ENCODE measurements at regions not wholly inside any gene's neighbourhood (a gene's known extent, or its start where the extent isn't known, plus 50 kb on each side); places are given as distances from the start of the nearest gene placed in this dataset.
"Not testable (repeated sequence)": the region's sequence is repeated elsewhere in the genome, so short reads cannot be mapped to it uniquely, and the experiment has no call there.

- TF ChIP-seq CTCF (conservative IDR thresholded peaks at IDR 0.05; ENCODE audit: low read depth, low read length): peak; percentile 55
- not testable (repeated sequence) for H2AFZ ChIP-seq (ENCODE audit: low read depth); H3K36me3 ChIP-seq (ENCODE audit: insufficient read depth); H3K9ac ChIP-seq; H3K79me2 ChIP-seq (ENCODE audit: insufficient read depth, low read depth); H3K4me3 ChIP-seq (IDR thresholded peaks at IDR 0.05; ENCODE audit: insufficient read depth, low read depth, low read length); H3K27me3 ChIP-seq (ENCODE audit: insufficient read depth, low read depth); H4K20me1 ChIP-seq (ENCODE audit: insufficient read depth)
- peak overlapping the region; percentile 44; the same call in 1 of the 2 replicates for H3K4me2 ChIP-seq
- peak overlapping the region; percentile 24; the same call in 1 of the 2 replicates for H3K27ac ChIP-seq
- peaks cover 18% of the 10 kb centered on the region for H3K4me1 ChIP-seq (ENCODE audit: low read depth, poor library complexity, severe bottlenecking)
Measured at GRCh38 chr1:145513017-145513416, 87.6 kb upstream of the NBPF20 start.

DNA sequence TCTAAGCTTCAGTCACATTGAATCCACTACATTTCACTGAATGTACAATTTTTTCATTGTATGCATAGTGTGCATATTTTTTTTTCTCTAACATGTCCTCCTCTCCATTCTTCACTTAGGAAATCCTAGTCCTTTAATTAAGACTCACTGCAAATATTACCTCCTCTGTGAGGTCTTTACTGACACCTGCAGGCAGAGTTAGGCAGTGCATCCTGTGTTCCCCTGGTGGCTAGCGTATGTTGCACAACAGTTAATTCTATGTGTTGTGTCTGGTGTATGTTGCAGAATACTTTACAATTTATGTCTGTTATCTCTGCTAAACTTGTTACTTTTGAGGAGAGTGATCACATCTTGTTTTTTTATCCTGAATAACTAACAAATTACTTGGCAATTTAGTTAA lies 82.7 kb upstream of the NBPF20 start:
- not testable (repeated sequence) for H4K20me1 ChIP-seq (ENCODE audit: insufficient read depth); H3K9ac ChIP-seq; H3K4me3 ChIP-seq (IDR thresholded peaks at IDR 0.05; ENCODE audit: insufficient read depth, low read depth, low read length); H3K27ac ChIP-seq; H2AFZ ChIP-seq (ENCODE audit: low read depth); H3K4me2 ChIP-seq; H3K27me3 ChIP-seq (ENCODE audit: insufficient read depth, low read depth); H3K36me3 ChIP-seq (ENCODE audit: insufficient read depth); H3K79me2 ChIP-seq (ENCODE audit: insufficient read depth, low read depth)
- peaks cover 12% of the 10 kb centered on the region for H3K4me1 ChIP-seq (ENCODE audit: low read depth, poor library complexity, severe bottlenecking)

DNA sequence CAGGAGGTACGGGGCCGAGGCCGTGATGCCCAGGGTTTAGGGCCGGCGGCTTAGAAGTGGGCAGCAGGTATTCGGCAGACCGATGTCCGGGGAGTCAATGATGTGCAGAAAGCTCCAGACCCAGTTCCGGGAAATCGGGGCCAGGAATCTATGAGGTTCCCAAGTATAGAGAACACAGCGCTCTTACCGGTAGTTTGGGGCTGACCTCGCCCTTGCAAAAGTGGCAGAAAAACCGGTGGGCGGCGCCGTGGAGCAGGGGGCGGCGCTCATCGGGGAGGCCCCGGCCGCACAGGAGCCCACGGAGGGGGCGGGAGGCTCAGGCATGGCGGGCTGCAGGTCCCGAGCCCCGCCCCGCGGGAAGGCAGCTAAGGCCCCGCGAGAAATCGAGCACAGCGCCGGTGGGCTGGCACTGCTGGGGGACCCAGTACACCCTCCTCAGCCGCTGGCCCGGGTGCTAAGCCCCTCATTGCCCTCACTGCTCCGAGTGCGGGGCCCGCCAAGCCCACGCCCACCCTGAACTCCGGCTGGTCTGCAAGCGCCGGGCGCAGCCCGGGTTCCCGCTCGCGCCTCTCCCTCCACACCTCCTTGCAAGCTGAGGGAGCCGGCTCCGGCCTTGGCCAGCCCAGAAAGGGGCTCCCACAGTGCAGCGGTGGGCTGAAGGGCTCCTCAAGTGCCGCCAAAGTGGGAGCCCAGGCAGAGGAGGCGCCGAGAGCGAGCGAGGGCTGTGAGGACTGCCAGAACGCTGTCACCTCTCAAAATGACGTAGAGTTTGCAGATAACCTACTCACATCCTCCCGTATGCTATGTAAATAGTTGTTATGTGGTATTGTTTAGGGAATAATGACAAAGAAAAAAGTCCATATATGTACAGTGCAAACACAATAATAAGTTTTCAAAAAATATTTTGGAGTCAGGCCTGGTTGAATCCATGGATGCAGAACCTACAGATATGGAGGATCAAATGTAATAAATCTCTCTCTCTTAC lies 80.6 kb upstream of the NBPF20 start:
- H2AFZ ChIP-seq (ENCODE audit: low read depth); H3K9ac ChIP-seq; H3K36me3 ChIP-seq (ENCODE audit: insufficient read depth); H3K79me2 ChIP-seq (ENCODE audit: insufficient read depth, low read depth); H3K4me3 ChIP-seq (IDR thresholded peaks at IDR 0.05; ENCODE audit: insufficient read depth, low read depth, low read length); H4K20me1 ChIP-seq (ENCODE audit: insufficient read depth); H3K27ac ChIP-seq; H3K27me3 ChIP-seq (ENCODE audit: insufficient read depth, low read depth); H3K4me2 ChIP-seq; H3K4me1 ChIP-seq (ENCODE audit: low read depth, poor library complexity, severe bottlenecking): not testable (repeated sequence)

DNA sequence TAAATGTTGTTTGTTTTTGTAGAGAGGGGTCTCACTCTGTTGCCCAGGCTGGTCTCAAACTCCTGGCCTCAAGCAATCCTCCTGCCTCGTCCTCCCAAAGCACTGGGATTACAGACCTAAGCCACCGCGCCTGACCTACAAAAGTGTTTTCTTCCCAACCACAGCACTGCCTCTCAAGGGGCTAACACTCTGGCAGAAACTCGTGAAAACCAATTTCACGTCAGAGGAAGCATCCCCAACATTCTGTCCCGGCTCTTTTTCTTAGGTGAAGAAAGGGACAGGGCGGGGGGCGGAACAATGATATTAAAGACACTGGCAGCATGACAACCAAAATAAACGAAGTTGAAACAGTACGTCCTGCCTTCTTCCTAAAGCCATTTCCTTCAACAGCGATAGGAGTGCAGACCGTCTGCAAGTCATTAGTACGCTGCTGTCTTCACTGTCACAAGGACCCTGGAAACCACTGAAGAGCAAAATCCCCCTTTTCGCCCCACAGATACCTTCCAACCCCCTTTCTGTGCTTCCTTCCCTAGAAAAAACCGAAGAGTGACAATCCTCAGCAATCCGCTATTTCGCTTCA lies 79.5 kb upstream of the NBPF20 start:
- not testable (repeated sequence) for H3K4me2 ChIP-seq; H3K4me1 ChIP-seq (ENCODE audit: low read depth, poor library complexity, severe bottlenecking); H3K36me3 ChIP-seq (ENCODE audit: insufficient read depth); H3K4me3 ChIP-seq (IDR thresholded peaks at IDR 0.05; ENCODE audit: insufficient read depth, low read depth, low read length); H3K27ac ChIP-seq; H3K9ac ChIP-seq; H3K79me2 ChIP-seq (ENCODE audit: insufficient read depth, low read depth); H2AFZ ChIP-seq (ENCODE audit: low read depth); H4K20me1 ChIP-seq (ENCODE audit: insufficient read depth); H3K27me3 ChIP-seq (ENCODE audit: insufficient read depth, low read depth)

DNA sequence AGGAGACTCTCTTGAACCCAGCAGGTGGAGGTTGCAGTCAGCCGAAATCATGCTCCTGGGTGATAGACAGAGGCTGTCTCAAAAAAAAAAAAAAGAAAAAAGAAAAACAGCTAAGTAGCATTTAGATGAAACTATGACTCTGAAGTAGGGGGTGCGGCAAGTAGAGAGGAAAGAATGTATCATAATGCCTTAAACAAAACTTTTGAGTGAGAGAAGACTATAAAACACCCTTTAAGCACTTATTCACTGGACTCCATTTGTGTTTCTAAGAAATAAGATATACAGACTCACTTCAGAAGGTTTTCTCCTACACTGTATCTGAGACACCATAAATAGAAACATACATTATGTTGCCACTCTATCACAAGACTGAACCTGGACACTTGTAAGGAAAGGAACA lies 78.9 kb upstream of the NBPF20 start:
- not testable (repeated sequence) for H3K79me2 ChIP-seq (ENCODE audit: insufficient read depth, low read depth); H3K9ac ChIP-seq; H3K4me3 ChIP-seq (IDR thresholded peaks at IDR 0.05; ENCODE audit: insufficient read depth, low read depth, low read length); H3K4me1 ChIP-seq (ENCODE audit: low read depth, poor library complexity, severe bottlenecking); H3K4me2 ChIP-seq; H3K27me3 ChIP-seq (ENCODE audit: insufficient read depth, low read depth); H2AFZ ChIP-seq (ENCODE audit: low read depth); H3K36me3 ChIP-seq (ENCODE audit: insufficient read depth); H3K27ac ChIP-seq; H4K20me1 ChIP-seq (ENCODE audit: insufficient read depth)

DNA sequence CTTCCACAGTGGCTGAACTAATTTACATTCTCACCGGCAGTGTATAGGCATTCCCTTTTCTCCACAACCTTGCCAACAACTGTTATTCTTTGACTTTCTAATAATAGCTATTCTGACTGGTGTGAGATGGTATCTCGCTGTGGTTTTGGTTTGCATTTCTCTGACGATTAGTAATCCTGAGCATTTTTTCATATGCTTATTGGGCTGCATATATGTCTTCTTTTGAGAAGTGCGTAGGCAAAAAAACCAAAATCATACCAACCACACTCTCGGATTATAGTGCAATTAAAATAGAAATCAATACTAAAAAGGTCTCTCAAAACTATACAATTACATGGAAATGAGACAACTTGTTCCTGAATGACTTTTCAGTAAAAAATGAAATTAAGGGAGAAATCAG lies 74.8 kb upstream of the NBPF20 start:
- H3K4me2 ChIP-seq; H3K79me2 ChIP-seq (ENCODE audit: insufficient read depth, low read depth); H3K27me3 ChIP-seq (ENCODE audit: insufficient read depth, low read depth); H3K4me3 ChIP-seq (IDR thresholded peaks at IDR 0.05; ENCODE audit: insufficient read depth, low read depth, low read length); H4K20me1 ChIP-seq (ENCODE audit: insufficient read depth); H3K36me3 ChIP-seq (ENCODE audit: insufficient read depth); H3K9ac ChIP-seq; H3K4me1 ChIP-seq (ENCODE audit: low read depth, poor library complexity, severe bottlenecking); H2AFZ ChIP-seq (ENCODE audit: low read depth); H3K27ac ChIP-seq: not testable (repeated sequence)

GRCh38 chr1:145495077-145495871 lies 69.9 kb upstream of the NBPF20 start:
- not testable (repeated sequence) for H3K79me2 ChIP-seq (ENCODE audit: insufficient read depth, low read depth); H3K27me3 ChIP-seq (ENCODE audit: insufficient read depth, low read depth); H3K4me1 ChIP-seq (ENCODE audit: low read depth, poor library complexity, severe bottlenecking); H3K4me3 ChIP-seq (IDR thresholded peaks at IDR 0.05; ENCODE audit: insufficient read depth, low read depth, low read length); H3K9ac ChIP-seq; H2AFZ ChIP-seq (ENCODE audit: low read depth); H3K36me3 ChIP-seq (ENCODE audit: insufficient read depth); H3K4me2 ChIP-seq; H4K20me1 ChIP-seq (ENCODE audit: insufficient read depth); H3K27ac ChIP-seq

DNA sequence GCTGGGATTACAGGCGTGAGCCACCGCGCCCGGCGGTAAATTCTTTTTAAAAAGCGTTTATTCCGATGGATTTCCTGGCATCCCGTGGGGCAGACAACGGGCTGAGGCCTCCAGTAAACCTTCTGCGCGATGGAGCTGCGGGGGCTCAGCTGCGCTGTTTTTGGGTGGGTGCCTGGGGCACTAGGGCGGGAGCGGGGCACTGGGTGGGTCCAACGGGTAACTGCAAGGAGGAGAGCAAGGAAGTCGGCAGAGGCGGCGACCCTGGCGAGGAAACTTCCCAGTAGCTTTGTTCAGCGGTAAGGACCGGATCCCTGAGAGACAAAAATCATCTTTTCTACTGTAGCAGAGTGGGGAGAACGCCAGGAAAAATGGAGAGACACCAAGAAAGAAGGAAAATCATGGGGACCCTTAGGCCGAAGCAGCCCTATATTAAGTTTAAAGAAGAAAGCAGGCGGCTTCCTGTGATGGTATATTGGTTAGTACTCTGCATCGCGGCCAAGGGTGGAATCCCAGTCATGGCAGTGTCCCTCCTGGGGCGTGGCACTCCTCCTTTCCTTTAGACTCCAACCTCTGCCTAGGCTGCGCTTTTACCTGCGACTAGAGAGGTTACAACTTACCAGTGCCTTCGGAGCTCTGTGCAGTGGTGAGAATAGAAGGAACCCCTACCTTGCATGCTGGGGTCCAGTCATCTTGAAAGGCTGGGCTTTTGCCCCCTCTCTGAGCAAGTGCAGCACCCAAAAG lies 63.0 kb upstream of the NBPF20 start:
- not testable (repeated sequence) for H3K9ac ChIP-seq; H3K27ac ChIP-seq; H3K36me3 ChIP-seq (ENCODE audit: insufficient read depth); H3K27me3 ChIP-seq (ENCODE audit: insufficient read depth, low read depth); H4K20me1 ChIP-seq (ENCODE audit: insufficient read depth); H3K4me1 ChIP-seq (ENCODE audit: low read depth, poor library complexity, severe bottlenecking); H3K4me3 ChIP-seq (IDR thresholded peaks at IDR 0.05; ENCODE audit: insufficient read depth, low read depth, low read length); H3K79me2 ChIP-seq (ENCODE audit: insufficient read depth, low read depth)
- Histone ChIP-seq H3K4me2 (0 out of 2 replicates have a peak overlapping the region, but pooled peaks have one; percentile 11), H2AFZ (ENCODE audit: low read depth) (0 out of 2 replicates have a peak overlapping the region, but pooled peaks have one; percentile 30)

All from KMS-11 (cell line).